NCI-H146 treated with DMSO at 0.1 percent for 48 hours (cell line): ENCODE measurements at regions not wholly inside any gene's neighbourhood (a gene's known extent, or its start where the extent isn't known, plus 50 kb on each side); places are given as distances from the start of the nearest gene placed in this dataset.
"Not testable (repeated sequence)": the region's sequence is repeated elsewhere in the genome, so short reads cannot be mapped to it uniquely, and the experiment has no call there.

Source experiments
- DNase-seq: peaks from one replicate; lab custom pipeline; 2025; ENCODE audit not compliant: unreplicated experiment; lab: John Stamatoyannopoulos, UW

GRCh38 chr12:84075991-84076390 lies 836.6 kb downstream of the SLC6A15 start:
- DNase-seq = no peak

GRCh38 chr12:84073401-84073800 lies 839.2 kb downstream of the SLC6A15 start:
- no peak for DNase-seq

GRCh38 chr12:84072961-84073360 lies 839.6 kb downstream of the SLC6A15 start:
- no peak for DNase-seq

- no peak for DNase-seq
These were observed 842.3 kb downstream of the SLC6A15 start for GRCh38 chr12:84070292-84070691.

GRCh38 chr12:84069699-84070098 lies 842.9 kb downstream of the SLC6A15 start:
- no peak for DNase-seq

- DNase-seq = no peak
These were observed 843.4 kb downstream of the SLC6A15 start for GRCh38 chr12:84069198-84069597.

- no peak for DNase-seq
These were observed 854.5 kb downstream of the SLC6A15 start for GRCh38 chr12:84058136-84058535.

GRCh38 chr12:84054811-84055210 lies 857.8 kb downstream of the SLC6A15 start:
- DNase-seq = no peak

- no peak for DNase-seq
These were observed 864.7 kb downstream of the SLC6A15 start for GRCh38 chr12:84047881-84048280.

GRCh38 chr12:84046859-84047258 lies 865.7 kb downstream of the SLC6A15 start:
- DNase-seq = no peak

- no peak for DNase-seq
These were observed 869.2 kb downstream of the SLC6A15 start for GRCh38 chr12:84043355-84043754.

GRCh38 chr12:84038242-84038641 lies 874.4 kb downstream of the SLC6A15 start:
- no peak for DNase-seq

GRCh38 chr12:84036912-84037311 lies 875.7 kb downstream of the SLC6A15 start:
- no peak for DNase-seq

- no peak for DNase-seq
These were observed 876.8 kb downstream of the SLC6A15 start for GRCh38 chr12:84035766-84036165.

- no peak for DNase-seq
These were observed 877.7 kb downstream of the SLC6A15 start for GRCh38 chr12:84034871-84035270.

- DNase-seq = no peak
These were observed 879.4 kb downstream of the SLC6A15 start for GRCh38 chr12:84033162-84033561.

GRCh38 chr12:84018556-84019179 lies 893.9 kb downstream of the SLC6A15 start:
- DNase-seq = not testable (repeated sequence)

GRCh38 chr12:84016956-84017355 lies 895.6 kb downstream of the SLC6A15 start:
- DNase-seq = no peak

GRCh38 chr12:83997423-83997822 lies 915.2 kb downstream of the SLC6A15 start:
- no peak for DNase-seq

- no peak for DNase-seq
These were observed 915.9 kb downstream of the SLC6A15 start for GRCh38 chr12:83996671-83997070.

- DNase-seq = no peak
These were observed 927.5 kb downstream of the SLC6A15 start for GRCh38 chr12:83985084-83985483.

- no peak for DNase-seq
These were observed 932.2 kb downstream of the SLC6A15 start for GRCh38 chr12:83980398-83980797.

- DNase-seq = no peak
These were observed 932.8 kb downstream of the SLC6A15 start for GRCh38 chr12:83979785-83980184.
